HG02885 (cell line): ENCODE measurements at regions not wholly inside any gene's neighbourhood (a gene's known extent, or its start where the extent isn't known, plus 50 kb on each side); places are given as distances from the start of the nearest gene placed in this dataset.

Source experiments
- ATAC-seq: cut with Tn5 transposase; IDR thresholded peaks from one replicate; pipeline ENCODE4 v1.9.1; 2021; ENCODE audit warnings: mild to moderate bottlenecking; ENCODE audit not compliant: unreplicated experiment, poor library complexity

GRCh38 chr18:60654298-60654697, 281.7 kb upstream of the MC4R start:
- ATAC-seq: no peak

GRCh38 chr18:60656553-60656952, 284.0 kb upstream of the MC4R start:
- ATAC-seq: no peak

- no peak for ATAC-seq
Observed at GRCh38 chr18:60662491-60662890, 289.9 kb upstream of the MC4R start.

- ATAC-seq: no peak
Observed at GRCh38 chr18:60663060-60663989, 290.8 kb upstream of the MC4R start.

GRCh38 chr18:60664736-60665135, 292.2 kb upstream of the MC4R start:
- ATAC-seq: peak; percentile 71

GRCh38 chr18:60667016-60667415, 294.4 kb upstream of the MC4R start:
- ATAC-seq: no peak

DNA sequence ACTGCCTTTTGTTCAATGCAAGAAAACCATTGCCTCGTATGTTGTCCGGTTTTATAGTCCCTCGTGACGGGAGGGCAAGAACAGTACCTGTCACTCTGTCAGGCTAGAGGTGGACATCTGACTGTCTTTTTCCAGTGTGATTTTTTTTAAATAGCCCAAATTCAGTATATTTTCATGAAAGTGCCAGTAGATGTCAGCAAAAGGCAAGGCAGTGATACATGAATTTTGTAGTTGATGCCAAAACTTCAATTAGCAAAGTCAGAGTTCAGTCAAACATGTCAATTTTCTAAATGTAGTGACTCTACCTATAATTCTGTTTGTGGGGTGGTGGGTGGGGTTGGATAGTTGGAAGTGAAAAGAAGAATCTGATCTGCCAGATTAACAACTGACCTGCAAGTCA, 296.0 kb upstream of the MC4R start:
- ATAC-seq: no peak

DNA sequence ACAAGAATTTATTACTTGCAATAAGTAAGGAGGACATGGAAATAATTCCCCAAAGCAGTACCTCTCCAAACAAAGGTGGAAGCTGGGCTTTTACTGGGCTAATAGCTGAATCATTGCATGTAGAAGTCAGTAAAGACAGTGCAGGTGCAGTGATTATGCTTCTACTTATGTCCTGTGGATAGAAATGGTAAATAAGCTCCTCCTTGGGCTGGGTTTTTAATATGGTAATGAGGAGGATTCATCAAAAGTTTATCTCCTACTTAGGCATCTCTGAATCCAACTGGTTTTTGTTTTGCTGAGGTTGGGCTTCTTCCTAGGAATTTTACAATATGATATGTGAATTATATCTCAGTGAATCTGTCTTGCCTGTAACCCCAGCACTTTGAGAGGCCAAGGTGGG, 297.4 kb upstream of the MC4R start:
- ATAC-seq: no peak

DNA sequence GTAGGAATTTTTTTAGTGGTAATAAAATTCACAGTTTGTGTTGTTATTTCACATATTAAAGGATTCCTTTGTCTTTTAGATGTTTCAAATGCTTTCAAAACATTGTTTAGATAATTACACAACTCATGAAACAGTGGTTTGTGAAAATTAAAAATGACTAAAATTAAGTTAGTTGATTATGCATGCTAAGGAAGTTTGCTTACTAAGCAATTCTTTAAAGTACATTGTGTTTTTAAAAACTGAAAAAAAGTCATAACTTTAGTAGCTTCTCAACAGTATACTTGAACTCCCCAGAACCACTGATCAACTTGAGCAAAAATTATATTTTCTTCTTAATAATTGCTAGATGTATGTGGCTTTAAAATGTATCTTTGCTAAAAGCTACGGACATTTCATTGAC, 298.4 kb upstream of the MC4R start:
- no peak for ATAC-seq

GRCh38 chr18:60675126-60675525, 302.6 kb upstream of the MC4R start:
- ATAC-seq: no peak

DNA sequence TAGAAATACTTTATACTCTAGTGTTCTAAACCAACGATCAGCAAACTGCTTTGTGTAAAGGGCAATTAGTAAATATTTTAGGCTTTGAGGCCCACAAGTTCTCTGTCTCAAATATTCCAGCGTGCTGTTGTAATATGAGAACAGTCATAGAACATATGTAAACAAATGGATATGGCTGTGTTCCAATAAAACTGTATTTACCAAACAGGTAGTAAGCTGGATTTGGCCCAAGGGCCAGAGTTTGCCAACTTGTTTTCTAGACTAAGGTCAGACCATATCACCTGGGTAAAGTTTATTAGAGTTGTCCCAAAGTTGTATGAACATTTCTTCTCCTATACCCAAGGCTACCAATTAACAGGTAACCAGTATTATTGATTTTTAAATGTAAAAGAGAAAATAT, 303.2 kb upstream of the MC4R start:
- ATAC-seq: no peak

DNA sequence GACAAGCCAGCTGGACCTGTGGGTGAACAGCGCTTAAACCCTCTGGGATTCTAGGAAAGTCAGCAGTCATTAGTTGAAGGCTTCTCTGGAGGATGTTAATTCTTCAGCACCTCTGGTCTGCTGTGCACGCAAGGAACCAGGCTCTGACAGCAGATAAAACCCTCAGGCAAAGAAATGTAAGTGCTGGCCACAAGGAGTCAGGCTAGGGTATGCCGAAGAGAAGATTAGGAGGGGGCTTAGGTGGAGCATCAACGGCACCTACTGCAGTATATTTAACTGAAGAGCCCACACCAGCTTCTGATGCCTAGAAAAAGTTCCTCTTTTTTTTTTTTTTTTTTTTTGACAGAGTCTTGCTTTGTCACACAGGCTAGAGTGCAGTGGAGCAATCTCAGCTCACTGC, 304.2 kb upstream of the MC4R start:
- ATAC-seq: no peak

- peak; percentile 79 for ATAC-seq
Observed at GRCh38 chr18:60684843-60685513, 312.4 kb upstream of the MC4R start.

- ATAC-seq: no peak
Observed at GRCh38 chr18:60686142-60686541, 313.6 kb upstream of the MC4R start.

DNA sequence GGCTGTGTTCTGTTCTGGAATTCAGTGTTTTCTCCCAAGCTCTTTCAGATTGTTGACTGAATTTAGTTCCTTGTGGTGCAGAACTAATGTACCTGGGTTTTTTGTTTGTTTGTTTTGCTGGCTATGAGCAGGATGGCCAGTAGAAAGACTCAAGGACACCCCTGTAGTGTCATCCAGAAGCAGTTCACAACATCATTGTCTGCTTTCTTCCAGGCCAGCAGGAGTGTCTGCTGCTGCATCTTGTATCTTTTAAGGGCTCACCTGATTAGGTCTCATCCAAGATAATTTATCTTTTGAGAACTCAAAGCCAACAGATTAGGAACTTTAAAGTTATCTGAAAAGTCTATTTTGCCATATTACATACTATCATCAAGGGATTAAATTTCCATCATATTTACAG, 318.5 kb upstream of the MC4R start:
- ATAC-seq: no peak

DNA sequence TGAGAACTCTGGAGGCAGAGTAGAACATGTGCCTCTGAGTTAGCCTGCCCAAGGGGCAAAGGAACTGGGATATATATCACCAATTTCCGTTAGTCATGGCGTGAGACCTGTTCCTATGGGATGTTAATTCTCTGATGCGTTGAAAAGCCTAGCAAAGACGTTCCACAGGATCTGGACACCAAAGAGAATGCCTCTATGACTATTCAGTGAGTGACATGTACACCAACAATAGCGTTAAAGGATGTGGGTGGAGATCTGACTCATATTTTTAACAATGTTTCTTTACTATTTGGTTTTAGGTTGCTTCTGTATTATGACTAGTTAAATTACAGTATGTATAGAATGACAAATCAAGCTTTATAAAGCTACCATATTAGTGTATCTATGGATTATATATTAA, 320.9 kb upstream of the MC4R start:
- no peak for ATAC-seq

- ATAC-seq: no peak
Observed at GRCh38 chr18:60698901-60699300, 326.3 kb upstream of the MC4R start.

DNA sequence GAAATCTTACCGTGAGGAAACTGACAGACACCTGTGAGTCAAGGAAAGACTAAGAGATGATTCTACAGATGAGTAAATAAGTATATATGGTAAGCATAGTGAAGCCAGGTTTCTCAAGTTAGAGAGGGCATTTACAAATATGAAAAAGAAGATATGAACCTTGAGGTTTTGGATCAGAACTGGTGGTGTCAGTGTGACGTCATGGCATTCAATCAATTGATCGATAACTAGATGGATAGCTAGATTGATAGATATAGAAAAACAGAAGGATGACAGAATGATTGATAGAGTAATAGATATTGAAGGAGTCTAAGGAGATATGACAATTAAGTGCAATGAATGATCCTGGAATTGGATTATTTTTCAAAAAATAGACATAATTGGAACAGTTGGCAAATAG, 350.2 kb upstream of the MC4R start:
- no peak for ATAC-seq

- no peak for ATAC-seq
Observed at GRCh38 chr18:60732143-60732542, 359.6 kb upstream of the MC4R start.

DNA sequence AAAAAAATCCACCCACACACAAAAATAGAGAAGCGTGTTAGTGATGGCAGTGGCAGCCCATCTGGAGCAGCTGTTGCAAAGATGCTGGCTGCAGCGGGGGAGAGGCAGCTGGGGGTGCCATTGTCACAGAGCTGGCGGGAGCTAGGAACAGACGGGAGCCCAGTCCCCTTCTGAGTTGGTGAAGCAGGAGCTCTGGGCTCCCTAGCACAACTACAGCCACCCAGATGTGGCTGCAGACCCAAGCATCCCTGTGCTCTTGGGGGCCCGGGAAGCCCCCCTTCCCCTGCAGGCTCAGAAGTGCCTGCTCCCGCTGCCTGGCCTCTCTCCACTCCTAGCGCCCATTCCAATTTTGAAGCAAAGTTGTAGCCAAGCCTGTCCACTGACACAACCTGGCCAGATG, 366.6 kb upstream of the MC4R start:
- ATAC-seq: no peak

GRCh38 chr18:60740313-60740712, 367.7 kb upstream of the MC4R start:
- ATAC-seq: no peak

DNA sequence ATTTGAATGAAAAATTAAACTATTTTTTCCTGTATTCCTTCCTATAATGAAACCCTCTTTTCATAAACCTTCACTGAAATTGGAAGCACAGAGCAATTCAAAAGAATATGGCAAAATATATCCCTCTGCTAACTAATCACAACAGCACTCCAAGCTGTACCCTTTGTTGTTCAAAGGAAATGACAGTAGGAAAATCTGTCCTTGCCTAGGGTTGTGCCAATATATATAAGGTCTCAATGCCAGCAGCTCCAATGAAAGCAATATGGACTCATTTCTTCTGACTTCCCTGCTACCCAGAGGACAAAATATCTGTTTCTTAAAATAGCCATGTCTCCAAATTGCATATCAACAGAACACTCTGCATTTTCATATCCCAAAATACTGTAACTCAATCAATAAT, 373.9 kb upstream of the MC4R start:
- ATAC-seq: no peak
